ENCODE measurements at regions not wholly inside any gene's neighbourhood (a gene's known extent, or its start where the extent isn't known, plus 50 kb on each side); places are given as distances from the start of the nearest gene placed in this dataset.

- no peak for DNase-seq (ENCODE audit: low spot score)
Measured at GRCh38 chr9:28620011-28620410, 1046.7 kb upstream of the C9orf72 start.

DNA sequence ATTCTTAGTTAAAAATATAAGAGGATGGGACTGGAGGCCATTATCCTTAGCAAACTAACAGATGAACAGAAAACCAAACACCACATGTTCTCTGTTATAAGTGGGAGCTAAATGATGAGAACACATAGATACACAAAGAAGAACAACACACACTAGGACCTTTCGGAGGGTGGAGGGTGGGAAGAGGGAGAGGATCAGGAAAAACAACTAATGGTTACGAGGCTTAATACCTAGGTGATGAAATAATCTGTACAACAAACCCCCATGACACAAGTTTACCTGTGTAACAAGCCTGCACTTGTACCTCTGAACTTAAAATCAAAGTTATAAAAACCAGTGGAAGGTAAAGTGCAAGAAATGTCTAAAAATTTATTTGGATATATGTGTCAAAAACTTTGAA lies 1047.4 kb upstream of the C9orf72 start:
- no peak for DNase-seq (ENCODE audit: low spot score)

- no peak for DNase-seq (ENCODE audit: low spot score)
Measured at GRCh38 chr9:28624771-28625170, 1051.5 kb upstream of the C9orf72 start.

GRCh38 chr9:28628031-28628430 lies 1054.8 kb upstream of the C9orf72 start:
- no peak for DNase-seq (ENCODE audit: low spot score)

GRCh38 chr9:28648723-28649122 lies 1075.4 kb upstream of the C9orf72 start:
- DNase-seq (ENCODE audit: low spot score), result no peak

DNA sequence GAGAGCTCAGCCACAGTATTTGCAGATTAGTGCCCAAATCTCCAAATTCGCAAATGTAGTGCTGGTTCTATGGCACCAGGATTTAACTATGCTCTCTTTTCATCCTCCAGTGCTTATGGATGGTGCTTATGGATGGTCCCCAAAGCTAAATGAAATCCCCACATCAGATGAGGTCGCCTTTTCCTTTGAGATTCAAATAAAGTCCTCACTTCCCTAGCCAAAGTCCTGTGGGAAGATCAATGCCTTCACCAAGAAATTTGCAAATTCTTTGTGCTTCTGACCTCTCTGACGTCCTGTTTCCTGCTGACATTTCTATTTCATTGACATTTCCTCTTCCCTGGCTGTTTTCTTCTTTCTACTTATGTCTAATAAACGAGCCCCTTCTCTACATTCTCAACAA lies 1077.0 kb upstream of the C9orf72 start:
- no peak for DNase-seq (ENCODE audit: low spot score)

GRCh38 chr9:28651050-28651722 lies 1077.9 kb upstream of the C9orf72 start:
- DNase-seq (ENCODE audit: low spot score), result no peak

GRCh38 chr9:28653216-28653615 lies 1079.9 kb upstream of the C9orf72 start:
- no peak for DNase-seq (ENCODE audit: low spot score)

DNA sequence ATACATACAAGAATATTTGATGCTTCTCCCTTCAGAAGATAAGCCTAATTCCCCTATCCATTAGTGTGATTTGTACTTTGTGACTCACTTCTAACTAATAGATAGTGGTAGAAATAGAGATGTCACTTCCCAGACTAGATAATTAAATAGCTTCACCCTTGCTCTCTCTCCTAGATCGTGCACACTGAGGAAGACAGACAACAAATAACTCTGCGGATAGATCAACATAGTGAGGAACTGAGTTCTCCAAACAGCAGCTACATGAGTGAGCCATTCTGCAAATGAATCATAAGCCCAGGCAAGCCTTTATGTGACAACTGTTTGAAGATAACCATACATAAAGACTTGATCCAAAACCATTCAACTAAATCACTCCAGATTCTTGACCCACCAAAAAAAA lies 1083.4 kb upstream of the C9orf72 start:
- no peak for DNase-seq (ENCODE audit: low spot score)

- no peak for DNase-seq (ENCODE audit: low spot score)
Measured at GRCh38 chr9:28661853-28662252, 1088.6 kb upstream of the C9orf72 start.

GRCh38 chr9:28662675-28663074 lies 1089.4 kb upstream of the C9orf72 start:
- no peak for DNase-seq (ENCODE audit: low spot score)

GRCh38 chr9:28668158-28668557 lies 1094.9 kb upstream of the C9orf72 start:
- no peak for DNase-seq (ENCODE audit: low spot score)

DNA sequence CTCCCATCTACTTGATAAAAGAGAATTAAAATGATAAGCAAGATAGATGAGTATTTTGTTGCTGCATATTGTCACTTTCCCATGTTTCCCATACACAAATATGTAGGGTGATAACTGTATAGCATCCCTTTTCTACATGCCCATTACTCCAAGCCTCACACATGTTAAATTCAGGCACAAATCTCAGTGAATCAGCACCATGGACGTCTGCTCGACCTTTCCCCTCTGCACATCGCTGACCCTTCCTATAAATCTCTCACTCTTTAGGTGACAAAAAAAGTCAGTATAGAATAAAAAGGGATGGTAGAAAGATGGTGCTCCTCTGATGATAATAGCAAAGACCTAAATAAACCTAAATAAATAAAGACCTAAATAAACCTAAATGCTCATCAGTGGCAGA lies 1097.7 kb upstream of the C9orf72 start:
- no peak for DNase-seq (ENCODE audit: low spot score)

DNA sequence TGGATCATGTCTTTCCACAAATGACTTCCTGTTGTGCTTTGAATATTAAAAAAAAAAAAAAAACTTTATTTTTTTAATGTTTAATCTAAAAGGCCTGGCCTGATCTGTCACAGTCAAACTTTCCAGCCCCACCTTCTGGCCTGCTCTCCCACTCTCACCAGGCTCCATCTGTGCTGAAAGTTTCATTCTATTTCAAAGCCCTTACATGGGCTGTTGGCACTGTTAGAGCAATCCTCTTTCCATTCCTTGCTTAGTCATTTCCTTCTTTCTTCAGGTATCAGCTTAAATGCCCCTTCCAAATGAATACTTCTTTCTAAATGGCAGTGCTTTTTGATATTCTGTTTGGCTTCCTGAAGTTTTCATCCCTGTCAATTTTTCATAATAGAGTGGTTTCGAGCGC lies 1104.8 kb upstream of the C9orf72 start:
- DNase-seq (ENCODE audit: low spot score), result no peak

DNA sequence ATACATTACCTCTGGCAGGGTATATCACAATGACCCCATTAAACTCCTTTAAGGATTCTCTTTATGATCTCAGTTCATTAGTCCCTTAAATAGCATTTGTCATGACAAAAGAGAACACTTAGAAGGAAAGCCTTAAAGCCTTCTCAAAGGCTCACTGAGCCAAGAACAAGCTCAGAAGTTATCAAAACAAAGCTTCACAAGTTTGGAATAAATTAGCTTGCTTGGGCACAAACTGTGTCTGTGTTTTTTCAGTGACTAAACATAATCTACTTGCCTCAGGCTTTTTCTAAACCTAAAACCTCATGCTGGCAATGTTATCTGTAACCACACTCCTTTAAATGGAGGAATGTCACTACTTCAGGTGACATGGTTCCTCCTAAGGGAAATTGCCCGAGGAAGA lies 1114.9 kb upstream of the C9orf72 start:
- no peak for DNase-seq (ENCODE audit: low spot score)

DNA sequence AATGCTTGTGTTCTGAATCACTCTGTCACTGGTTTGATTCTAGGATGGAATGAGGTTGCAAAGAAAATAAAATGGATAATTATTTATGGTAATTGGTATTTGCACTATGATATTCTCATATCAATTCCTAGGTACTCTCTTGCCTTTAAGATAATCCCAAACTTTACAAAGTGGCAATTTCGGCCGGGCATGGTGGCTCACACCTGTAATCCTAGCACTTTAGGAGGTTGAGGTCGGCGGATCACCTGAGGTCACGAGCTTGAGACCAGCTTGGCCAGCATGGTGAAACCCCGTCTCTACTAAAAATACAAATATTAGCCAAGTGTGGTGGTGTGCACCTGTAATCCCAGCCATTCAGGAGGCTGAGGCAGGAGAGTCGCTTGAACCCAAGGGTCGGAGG lies 1118.7 kb upstream of the C9orf72 start:
- DNase-seq (ENCODE audit: low spot score), result no peak

DNA sequence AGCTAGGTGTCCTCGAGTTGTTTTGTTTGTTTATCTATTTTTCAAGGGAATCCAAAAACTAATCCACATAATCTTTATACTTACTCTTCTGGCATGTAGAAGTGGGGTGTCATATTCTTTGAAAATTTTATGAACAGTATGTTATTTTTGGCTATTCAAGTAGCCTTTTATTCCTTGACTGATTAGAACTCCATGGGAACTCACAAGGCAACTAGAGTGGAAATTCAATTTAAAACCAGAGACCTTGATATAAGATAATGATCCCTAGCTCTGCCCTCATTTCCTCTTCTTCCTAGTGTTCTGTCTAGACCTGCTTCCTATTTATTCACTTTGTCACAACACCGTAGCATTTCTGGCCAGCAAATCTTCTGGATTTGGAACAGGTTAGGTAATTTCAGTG lies 1123.7 kb upstream of the C9orf72 start:
- DNase-seq (ENCODE audit: low spot score), result no peak

- DNase-seq (ENCODE audit: low spot score), result no peak
Measured at GRCh38 chr9:28699632-28700031, 1126.4 kb upstream of the C9orf72 start.

DNA sequence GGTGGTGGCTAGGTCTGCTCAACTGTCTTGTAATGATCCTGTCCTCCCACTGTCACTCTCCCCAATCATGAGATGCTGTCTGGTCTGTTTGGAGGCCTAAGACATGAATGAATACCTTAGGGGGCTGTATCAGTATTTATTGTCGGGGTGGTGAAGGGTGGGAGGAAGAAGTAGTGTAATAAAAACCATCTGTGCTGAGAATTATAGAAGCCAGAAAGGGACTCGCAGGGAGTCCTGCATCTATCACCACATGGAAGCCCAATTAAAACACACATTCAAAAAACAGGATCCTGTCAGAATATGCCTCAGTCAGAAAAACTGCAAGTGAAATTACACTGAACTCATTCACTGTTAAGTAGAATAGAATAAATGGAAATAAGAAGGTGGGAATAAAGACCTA lies 1134.3 kb upstream of the C9orf72 start:
- no peak for DNase-seq (ENCODE audit: low spot score)

DNA sequence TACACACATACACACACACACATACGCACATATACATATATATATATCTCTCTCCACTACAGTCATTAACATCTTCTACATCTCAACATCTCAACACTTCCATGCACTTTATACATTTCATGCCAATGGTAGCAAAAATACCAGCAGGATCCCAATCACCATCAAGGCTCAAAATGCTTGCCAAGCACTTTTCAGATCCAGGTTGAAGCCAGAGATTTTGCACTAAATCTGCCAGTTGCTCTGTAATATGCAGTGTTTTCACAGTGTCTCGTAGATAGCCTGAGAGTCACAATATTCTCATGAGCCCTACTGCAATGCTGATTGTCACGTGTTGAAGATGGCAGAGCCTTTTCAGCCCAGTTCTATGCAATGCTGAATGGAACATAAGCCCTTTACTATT lies 1140.9 kb upstream of the C9orf72 start:
- no peak for DNase-seq (ENCODE audit: low spot score)

GRCh38 chr9:28718226-28718625 lies 1144.9 kb upstream of the C9orf72 start:
- no peak for DNase-seq (ENCODE audit: low spot score)

GRCh38 chr9:28720746-28721145 lies 1147.5 kb upstream of the C9orf72 start:
- no peak for DNase-seq (ENCODE audit: low spot score)

DNA sequence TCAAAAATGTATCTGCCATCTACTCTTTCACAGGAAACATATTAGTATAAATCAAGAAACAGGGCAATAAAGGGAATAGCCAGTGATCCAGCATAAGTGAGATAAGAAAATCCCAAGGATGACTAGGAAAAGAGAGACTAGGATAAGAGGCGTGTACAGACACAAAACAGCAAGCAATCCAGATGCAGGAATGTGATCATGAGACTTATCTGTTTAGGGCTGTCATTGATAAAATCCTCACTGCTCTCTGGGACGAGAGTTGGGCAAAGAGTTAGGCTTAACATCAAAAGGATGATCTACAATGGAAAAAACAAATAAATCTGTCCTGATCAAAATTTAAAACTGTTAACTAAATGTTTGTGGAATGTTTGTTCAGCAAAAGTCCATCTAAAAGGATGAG lies 1156.8 kb upstream of the C9orf72 start:
- no peak for DNase-seq (ENCODE audit: low spot score)

DNA sequence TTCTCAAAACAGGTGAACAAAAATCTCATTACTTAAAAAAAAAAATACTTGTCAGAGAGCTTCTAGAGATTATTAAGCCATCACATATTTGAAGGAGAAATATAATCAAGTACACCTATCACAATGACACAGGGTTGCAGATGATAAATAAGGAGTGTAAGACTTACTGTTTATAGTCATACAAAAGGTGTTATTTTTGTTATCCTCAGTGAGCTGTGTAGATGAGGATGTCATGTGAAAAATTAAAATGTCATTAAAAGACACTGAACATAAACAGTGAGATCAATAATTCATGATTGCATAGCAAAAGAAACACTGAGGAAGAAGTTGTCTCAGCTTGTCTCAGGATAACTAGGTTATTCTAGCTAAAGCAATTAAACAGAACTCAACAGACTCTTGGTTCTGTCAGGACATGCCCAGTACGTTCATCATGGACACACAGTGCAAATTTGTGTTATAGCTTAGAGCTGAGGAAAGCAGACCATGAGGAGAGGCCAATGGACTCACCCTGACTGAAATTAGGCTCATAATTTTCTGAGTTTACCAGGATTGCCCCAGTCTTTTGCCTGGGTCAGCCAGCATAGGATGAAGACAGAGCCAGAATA lies 1162.6 kb upstream of the C9orf72 start:
- DNase-seq (ENCODE audit: low spot score), result no peak

All from AG08396 (cell line).